ENCODE measurements at regions not wholly inside any gene's neighbourhood (a gene's known extent, or its start where the extent isn't known, plus 50 kb on each side); places are given as distances from the start of the nearest gene placed in this dataset.

- H3K27ac ChIP-seq = no peak overlapping the region
- TF ChIP-seq CTCF (conservative IDR thresholded peaks at IDR 0.05) (no peak), ZFX (IDR thresholded peaks at IDR 0.05) (no peak)
Observed at GRCh38 chr6:169052462-169052861, 201.2 kb downstream of the THBS2 start.

DNA sequence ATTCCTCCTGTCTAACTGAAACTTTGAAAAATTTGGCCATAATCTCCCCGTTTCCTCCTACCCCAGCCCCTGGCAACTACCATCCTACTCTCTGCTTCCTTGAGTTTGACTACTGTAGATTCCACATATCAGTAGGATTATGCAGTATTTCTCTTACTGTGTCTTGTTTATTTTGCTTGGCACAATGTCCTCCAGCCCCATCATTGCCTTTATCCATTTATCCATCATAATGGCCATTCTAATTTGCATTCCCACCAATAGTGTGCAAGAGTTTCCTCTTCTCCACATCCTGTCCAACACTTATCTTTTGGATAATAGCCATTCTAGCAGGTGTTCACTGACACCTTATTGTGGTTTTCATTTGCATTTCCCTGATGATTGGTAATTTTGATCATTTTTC lies 202.3 kb downstream of the THBS2 start:
- no peak for TF ChIP-seq ZFX (IDR thresholded peaks at IDR 0.05)
- no peak for TF ChIP-seq CTCF (conservative IDR thresholded peaks at IDR 0.05)
- H3K27ac ChIP-seq = no peak overlapping the region

DNA sequence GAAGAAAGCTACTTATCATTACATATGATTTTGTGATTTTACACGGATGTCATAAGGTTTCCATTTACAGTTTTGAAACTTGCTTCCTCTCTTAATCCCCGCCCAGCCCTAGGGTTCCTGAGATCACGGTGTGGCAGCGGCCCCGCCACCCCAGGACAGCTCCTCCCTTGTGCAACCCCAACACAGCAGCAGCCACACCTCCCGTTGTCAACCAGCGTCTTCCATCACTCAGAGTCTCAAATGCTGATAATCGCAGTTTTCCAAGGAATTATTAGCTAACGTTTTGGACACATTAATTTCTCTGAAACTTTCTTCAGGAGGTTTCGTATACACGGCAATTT lies 204.8 kb downstream of the THBS2 start:
- H3K27ac ChIP-seq = no peak overlapping the region
- TF ChIP-seq CTCF (conservative IDR thresholded peaks at IDR 0.05) = no peak
- TF ChIP-seq ZFX (IDR thresholded peaks at IDR 0.05) = no peak

GRCh38 chr6:169048185-169048864 lies 205.3 kb downstream of the THBS2 start:
- H3K27ac ChIP-seq = no peak overlapping the region
- TF ChIP-seq ZFX (IDR thresholded peaks at IDR 0.05) (no peak), CTCF (conservative IDR thresholded peaks at IDR 0.05) (no peak)

DNA sequence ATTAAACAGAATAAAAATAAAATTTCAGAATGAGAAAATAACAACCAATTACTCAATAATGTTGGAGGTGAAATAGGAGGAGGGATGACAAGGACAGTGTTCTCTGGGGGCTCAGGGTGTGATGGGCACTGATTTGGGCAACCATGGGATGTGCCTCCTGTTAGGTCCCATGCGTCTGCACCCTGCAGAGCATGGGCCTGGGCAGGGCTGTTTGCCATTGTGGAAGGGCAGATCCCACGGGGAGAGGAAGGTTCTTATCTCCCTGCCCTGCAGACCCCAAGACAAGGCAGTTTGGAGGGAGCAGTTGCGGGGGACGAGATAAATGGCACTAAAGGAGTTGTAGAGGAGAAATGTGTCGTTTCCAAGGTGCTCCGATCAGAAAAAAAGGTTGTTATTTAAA lies 206.3 kb downstream of the THBS2 start:
- TF ChIP-seq ZFX (IDR thresholded peaks at IDR 0.05) (no peak), CTCF (conservative IDR thresholded peaks at IDR 0.05) (no peak)
- H3K27ac ChIP-seq = no peak overlapping the region

DNA sequence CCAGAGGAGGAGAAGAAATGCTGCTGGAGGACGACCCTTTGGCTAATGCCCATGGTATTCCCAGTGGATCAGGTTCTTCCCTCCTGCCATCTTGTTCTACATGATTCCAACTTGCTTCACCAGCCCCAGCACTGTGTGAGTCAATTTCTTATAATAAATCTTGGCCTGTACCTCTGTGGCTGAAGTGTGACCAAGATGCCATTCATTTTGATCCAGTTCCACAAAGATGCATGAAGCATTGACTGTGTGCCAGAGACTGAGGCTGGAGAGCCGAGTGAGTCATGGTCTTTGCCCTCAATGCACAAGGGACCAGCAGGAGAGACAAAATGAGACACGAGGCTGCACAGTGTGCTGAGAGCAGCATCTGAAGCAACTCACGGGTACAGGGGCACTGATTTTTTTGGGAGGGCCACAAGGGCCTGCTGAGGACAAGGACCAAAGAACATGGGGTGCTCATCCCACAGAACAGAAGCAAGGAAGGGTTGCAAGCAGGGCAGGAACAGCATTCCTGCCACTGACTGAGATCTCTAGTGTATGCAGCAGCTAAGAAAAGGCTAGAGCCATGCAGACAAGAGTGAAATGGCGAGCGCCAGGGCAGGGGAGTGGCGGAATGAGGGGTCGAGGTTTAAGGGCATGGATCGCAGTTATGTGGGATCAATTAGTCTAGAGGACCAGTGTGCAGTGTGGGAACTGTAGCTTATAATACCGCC lies 207.0 kb downstream of the THBS2 start:
- TF ChIP-seq CTCF (conservative IDR thresholded peaks at IDR 0.05) = no peak
- no peak for TF ChIP-seq ZFX (IDR thresholded peaks at IDR 0.05)
- no peak overlapping the region for H3K27ac ChIP-seq

GRCh38 chr6:169046021-169046420 lies 207.6 kb downstream of the THBS2 start:
- no peak overlapping the region for H3K27ac ChIP-seq

More at GRCh38 chr6:169046021-169046420, 207.6 kb downstream of the THBS2 start:
- TF ChIP-seq ZFX (IDR thresholded peaks at IDR 0.05) (no peak), CTCF (conservative IDR thresholded peaks at IDR 0.05) (no peak)
